RPMI7951 (cell line): ENCODE measurements at regions not wholly inside any gene's neighbourhood (a gene's known extent, or its start where the extent isn't known, plus 50 kb on each side); places are given as distances from the start of the nearest gene placed in this dataset.

Experiments
- DNase-seq: peaks from one replicate; pipeline ENCODE4 v3.0.0-alpha.2; 2012; ENCODE audit warnings: low read depth

- DNase-seq, result no peak
Observed at GRCh38 chr18:27274901-27275300, 89.8 kb upstream of the CHST9 start.

- no peak for DNase-seq
Observed at GRCh38 chr18:27270508-27270907, 85.4 kb upstream of the CHST9 start.

GRCh38 chr18:27263369-27263768 is 78.3 kb upstream of the CHST9 start:
- DNase-seq, result no peak

- DNase-seq, result no peak
Observed at GRCh38 chr18:27261769-27262549, 76.9 kb upstream of the CHST9 start.

- DNase-seq, result no peak
Observed at GRCh38 chr18:27253571-27253970, 68.5 kb upstream of the CHST9 start.

GRCh38 chr18:27250471-27250870 is 65.4 kb upstream of the CHST9 start:
- no peak for DNase-seq

GRCh38 chr18:27249933-27250332 is 64.8 kb upstream of the CHST9 start:
- no peak for DNase-seq

- no peak for DNase-seq
Observed at GRCh38 chr18:27244259-27244658, 59.2 kb upstream of the CHST9 start.

- DNase-seq, result no peak
Observed at GRCh38 chr18:27242392-27243047, 57.4 kb upstream of the CHST9 start.

GRCh38 chr18:27240383-27240782 is 55.3 kb upstream of the CHST9 start:
- no peak for DNase-seq

- no peak for DNase-seq
Observed at GRCh38 chr18:27239669-27240068, 54.6 kb upstream of the CHST9 start.

GRCh38 chr18:27235218-27235870 is 50.2 kb upstream of the CHST9 start:
- no peak for DNase-seq
